ENCODE measurements at regions not wholly inside any gene's neighbourhood (a gene's known extent, or its start where the extent isn't known, plus 50 kb on each side); places are given as distances from the start of the nearest gene placed in this dataset.
A peak's percentile ranks its signal among the peaks of the same experiment; 100 is the strongest.

GRCh38 chr11:103537904-103538502, 428.8 kb downstream of the DYNC2H1 start:
- TF ChIP-seq CTCF (IDR thresholded peaks at IDR 0.05; ENCODE audit: insufficient read depth, low read length, poor library complexity, severe bottlenecking), result peak; percentile 49
- no peaks in the 10 kb centered on the region for H3K36me3 ChIP-seq (ENCODE audit: control insufficient read depth, insufficient read depth, low read length)
- no peaks in the 10 kb centered on the region for H3K27me3 ChIP-seq (replicated peaks; ENCODE audit: control insufficient read depth, insufficient read depth, low read length)
- no peak for DNase-seq (ENCODE audit: extremely low read depth, insufficient read length)
- no peak overlapping the region for H3K4me3 ChIP-seq (replicated peaks; ENCODE audit: low read depth, low read length)

GRCh38 chr11:103539166-103539565, 429.9 kb downstream of the DYNC2H1 start:
- no peak for DNase-seq (ENCODE audit: extremely low read depth, insufficient read length)
- Histone ChIP-seq H3K4me3 (replicated peaks; ENCODE audit: low read depth, low read length) (no peak overlapping the region), H3K27me3 (replicated peaks; ENCODE audit: control insufficient read depth, insufficient read depth, low read length) (no peaks in the 10 kb centered on the region), H3K36me3 (ENCODE audit: control insufficient read depth, insufficient read depth, low read length) (no peaks in the 10 kb centered on the region)
- TF ChIP-seq CTCF (IDR thresholded peaks at IDR 0.05; ENCODE audit: insufficient read depth, low read length, poor library complexity, severe bottlenecking), result no peak

GRCh38 chr11:103541186-103541795, 432.1 kb downstream of the DYNC2H1 start:
- no peak overlapping the region for H3K4me3 ChIP-seq (replicated peaks; ENCODE audit: low read depth, low read length)
- no peak for DNase-seq (ENCODE audit: extremely low read depth, insufficient read length)
- H3K36me3 ChIP-seq (ENCODE audit: control insufficient read depth, insufficient read depth, low read length), result no peaks in the 10 kb centered on the region
- no peak for TF ChIP-seq CTCF (IDR thresholded peaks at IDR 0.05; ENCODE audit: insufficient read depth, low read length, poor library complexity, severe bottlenecking)
- no peaks in the 10 kb centered on the region for H3K27me3 ChIP-seq (replicated peaks; ENCODE audit: control insufficient read depth, insufficient read depth, low read length)

GRCh38 chr11:103542851-103543250, 433.6 kb downstream of the DYNC2H1 start:
- H3K27me3 ChIP-seq (replicated peaks; ENCODE audit: control insufficient read depth, insufficient read depth, low read length), result no peaks in the 10 kb centered on the region
- no peak for TF ChIP-seq CTCF (IDR thresholded peaks at IDR 0.05; ENCODE audit: insufficient read depth, low read length, poor library complexity, severe bottlenecking)
- no peak for DNase-seq (ENCODE audit: extremely low read depth, insufficient read length)
- no peaks in the 10 kb centered on the region for H3K36me3 ChIP-seq (ENCODE audit: control insufficient read depth, insufficient read depth, low read length)
- no peak overlapping the region for H3K4me3 ChIP-seq (replicated peaks; ENCODE audit: low read depth, low read length)

GRCh38 chr11:103543456-103543855, 434.2 kb downstream of the DYNC2H1 start:
- Histone ChIP-seq H3K36me3 (ENCODE audit: control insufficient read depth, insufficient read depth, low read length) (no peaks in the 10 kb centered on the region), H3K27me3 (replicated peaks; ENCODE audit: control insufficient read depth, insufficient read depth, low read length) (no peaks in the 10 kb centered on the region), H3K4me3 (replicated peaks; ENCODE audit: low read depth, low read length) (no peak overlapping the region)
- DNase-seq (ENCODE audit: extremely low read depth, insufficient read length), result no peak
- no peak for TF ChIP-seq CTCF (IDR thresholded peaks at IDR 0.05; ENCODE audit: insufficient read depth, low read length, poor library complexity, severe bottlenecking)
